K562 (cell line): ENCODE measurements at regions not wholly inside any gene's neighbourhood (a gene's known extent, or its start where the extent isn't known, plus 50 kb on each side); places are given as distances from the start of the nearest gene placed in this dataset.

ENCODE experiments used
- ATAC-seq: fragments of 200-7000 bp; cut with Tn5 transposase; 3 replicates; pipeline ENCODE4 v1.9.1; 2020; ENCODE audit warnings: moderate library complexity
- BruUV-seq: library from RNA; stranded (reverse); fragments of 400-500 nt; replicated peaks from 2 replicates; lab custom pipeline; 2021; lab: Mats Ljungman, UMichigan
- CTCF ChIA-PET: fragments of 300-600 bp; formaldehyde crosslinking; extraction: SDS; loops from one replicate; lab custom pipeline; 2021; ENCODE audit warnings: low intra/inter-chr PET ratio; lab: Yijun Ruan, JAX
- POLR2A ChIA-PET: fragments of 300-600, 350-650 bp; sonication (Branson Sonifier 250); formaldehyde crosslinking; extraction: SDS; loops from one replicate; lab custom pipeline; 2021; ENCODE audit warnings: antibody characterized with exemption, inconsistent platforms; lab: Yijun Ruan, JAX
- DNase-seq, 4 experiments: peaks; one replicate each; pipeline versions ENCODE4 v3.0.0 to v3.0.0-alpha.2; 2011 to 2018; ENCODE audit warnings: low spot score in 3 of 4, mixed read lengths in 3 of 4; ENCODE audit errors: extremely low read depth in 1 of 4
- FAIRE-seq: peaks from 2 replicates; lab custom pipeline; 2011; peaks lifted over from hg19 to GRCh38; lab: Jason Lieb, UNC
- H2AFZ ChIP-seq: 2 replicates; pipeline ENCODE4 v1.6.0; 2011; ENCODE audit warnings: low read depth, low read length, control low read depth, inconsistent platforms
- H3K27ac ChIP-seq: fragments of 200-600 bp; 3 replicates; pipeline ENCODE4 v1.8.0; 2011; ENCODE audit warnings: low read depth, mild to moderate bottlenecking, control low read depth, inconsistent platforms, low read length, moderate library complexity, mixed read lengths; ENCODE audit errors: extremely low read depth
- H3K27me3 ChIP-seq, 2 experiments: fragments of 300-600 bp in 1 of 2; 2 replicates in 1 of 2; 3 replicates in 1 of 2; pipeline versions ENCODE4 v1.6.0 to v1.8.0; 2011; ENCODE audit warnings: inconsistent platforms in 2 of 2, low read length in 2 of 2, mild to moderate bottlenecking in 1 of 2, mixed read lengths in 1 of 2, moderate library complexity in 1 of 2; ENCODE audit not compliant: control insufficient read depth in 2 of 2, insufficient read depth in 2 of 2
- H3K36me3 ChIP-seq: fragments of 300-600 bp; 3 replicates; pipeline ENCODE4 v1.8.0; 2011; ENCODE audit warnings: mild to moderate bottlenecking, low read length, inconsistent platforms; ENCODE audit not compliant: control insufficient read depth, insufficient read depth
- H3K4me1 ChIP-seq, 2 experiments: fragments of 200-600 bp in 1 of 2; replicated peaks in 1 of 2; 2 replicates in 1 of 2; 3 replicates in 1 of 2; pipeline versions ENCODE4 v1.5.1 to v1.8.0; 2011; ENCODE audit warnings: inconsistent platforms in 2 of 2, low read length in 2 of 2, mild to moderate bottlenecking in 1 of 2, mixed read lengths in 1 of 2, moderate library complexity in 1 of 2; ENCODE audit not compliant: control insufficient read depth in 2 of 2, insufficient read depth in 2 of 2
- H3K4me2 ChIP-seq: 2 replicates; pipeline ENCODE4 v1.6.1; 2011; ENCODE audit warnings: low read length, control low read depth, inconsistent platforms, mixed read lengths; ENCODE audit not compliant: insufficient read depth
- H3K4me3 ChIP-seq: fragments of 200-600 bp; sonication (generic), shearing (Covaris generic); 2 replicates; pipeline ENCODE4 v1.5.1; 2016; ENCODE audit warnings: control low read depth, inconsistent platforms
- H3K79me2 ChIP-seq: fragments of 200-600 bp; 3 replicates; pipeline ENCODE4 v1.8.0; 2011; ENCODE audit warnings: low read length, inconsistent platforms; ENCODE audit not compliant: control insufficient read depth, insufficient read depth
- H3K9ac ChIP-seq, 2 experiments: 2 replicates each; pipeline versions ENCODE4 v1.6.0 to v1.6.1; 2011; ENCODE audit warnings: low read depth in 2 of 2, low read length in 2 of 2, control low read depth in 1 of 2, inconsistent platforms in 1 of 2, mild to moderate bottlenecking in 1 of 2, mixed read lengths in 1 of 2; ENCODE audit not compliant: insufficient read depth in 1 of 2
- H3K9me1 ChIP-seq: one replicate; pipeline ENCODE4 v1.6.0; 2011; ENCODE audit warnings: inconsistent platforms, mild to moderate bottlenecking, low read length, moderate library complexity; ENCODE audit not compliant: control insufficient read depth, insufficient read depth
- H3K9me3 ChIP-seq: replicated peaks from 2 replicates; pipeline ENCODE4 v1.5.1; 2011; ENCODE audit warnings: low read depth, low read length, inconsistent platforms; ENCODE audit not compliant: control insufficient read depth, insufficient read depth
- H4K20me1 ChIP-seq: replicated peaks from 2 replicates; pipeline ENCODE4 v1.6.1; 2011; ENCODE audit warnings: low read length, inconsistent platforms, mixed read lengths; ENCODE audit not compliant: control insufficient read depth, insufficient read depth
- EP400 ChIP-seq: fragments of 450-650 bp; IDR thresholded peaks from 2 replicates; pipeline ENCODE4 v1.6.1; 2017; ENCODE audit warnings: antibody characterized with exemption, mild to moderate bottlenecking, moderate library complexity
- FOXP1 ChIP-seq: sonication (generic); formaldehyde crosslinking; IDR thresholded peaks from 2 replicates; pipeline ENCODE4 v1.8.0; 2022; ENCODE audit warnings: mild to moderate bottlenecking, missing genetic modification reagents
- MTA3 ChIP-seq: fragments of 450-650 bp; formaldehyde crosslinking; IDR thresholded peaks from 2 replicates; pipeline ENCODE4 v1.6.1; 2017; ENCODE audit warnings: mild to moderate bottlenecking, borderline replicate concordance
- NONO ChIP-seq, 2 experiments: fragments of 200-400 bp in 1 of 2; fragments of 450-650 bp in 1 of 2; formaldehyde crosslinking in 1 of 2; IDR thresholded peaks; 2 replicates each; pipeline ENCODE4 v1.6.1; 2017; ENCODE audit warnings: low read depth in 2 of 2, mild to moderate bottlenecking in 2 of 2, moderate library complexity in 2 of 2, low read length in 1 of 2
- NR4A1 ChIP-seq, 2 experiments: fragments of 250-450 bp in 1 of 2; fragments of 450-650 bp in 1 of 2; sonication (Bioruptor Pico) in 1 of 2; IDR thresholded peaks; 2 replicates each; pipeline versions ENCODE4 v1.4.0 to v1.6.1; 2016 to 2020; ENCODE audit warnings: mild to moderate bottlenecking in 2 of 2, missing compliant biosample characterization in 1 of 2, missing genetic modification characterization in 1 of 2, moderate library complexity in 1 of 2
- RBM39 ChIP-seq: fragments of 200-400 bp; formaldehyde crosslinking; optimal IDR thresholded peaks from 2 replicates; pipeline ENCODE3; 2018; ENCODE audit warnings: low read depth, low read length
- SMAD1 ChIP-seq: fragments of 150-350 bp; IDR thresholded peaks from 2 replicates; pipeline ENCODE4 v1.6.1; 2014; ENCODE audit warnings: low read length, low read depth; ENCODE audit not compliant: partially characterized antibody
- SNIP1 ChIP-seq: fragments of 450-650 bp; IDR thresholded peaks from 2 replicates; pipeline ENCODE4 v1.7.1; 2017; ENCODE audit warnings: low read depth, mild to moderate bottlenecking
- SPI1 ChIP-seq: IDR thresholded peaks from 2 replicates; pipeline ENCODE4 v1.6.1; 2011; ENCODE audit warnings: low read depth, low read length, control low read depth, borderline replicate concordance
- WGBS: fragments of 100-300 bp; shearing (Covaris generic); methylation state at CpG from one replicate; pipeline ENCODE4 v1.1.6; 2016; ENCODE audit warnings: low coverage, mixed read lengths; ENCODE audit not compliant: insufficient coverage; ENCODE audit errors: missing lambda C conversion rate; 5-methylcytosine and 5-hydroxymethylcytosine counted together
- in situ Hi-C: fragments of 300-500 bp; cut with MboI; formaldehyde crosslinking; loops from 4 replicates; pipeline ENCODE4 v1.15.0; 2018; ENCODE audit warnings: inconsistent platforms, mixed read lengths
- intact Hi-C: fragments of 100-400 bp; cut with micrococcal nuclease; formaldehyde crosslinking; loops from 2 replicates; pipeline ENCODE4 v1.14.2; 2022
- TF ChIP-seq, protein P1 (sequence below): fragments of 450-650 bp; conservative IDR thresholded peaks from 2 replicates; pipeline ENCODE4 v1.6.1; 2016; ENCODE audit warnings: missing genetic modification characterization, low read depth, mild to moderate bottlenecking, control low read depth, missing compliant biosample characterization
- TF ChIP-seq, protein P2 (sequence below), 2 experiments: fragments of 450-650 bp; formaldehyde crosslinking in 1 of 2; IDR thresholded peaks; 2 replicates each; pipeline versions ENCODE4 v1.4.0 to v1.6.1; 2014 to 2020; ENCODE audit warnings: mild to moderate bottlenecking in 2 of 2, borderline replicate concordance in 1 of 2, low read depth in 1 of 2

DNA sequence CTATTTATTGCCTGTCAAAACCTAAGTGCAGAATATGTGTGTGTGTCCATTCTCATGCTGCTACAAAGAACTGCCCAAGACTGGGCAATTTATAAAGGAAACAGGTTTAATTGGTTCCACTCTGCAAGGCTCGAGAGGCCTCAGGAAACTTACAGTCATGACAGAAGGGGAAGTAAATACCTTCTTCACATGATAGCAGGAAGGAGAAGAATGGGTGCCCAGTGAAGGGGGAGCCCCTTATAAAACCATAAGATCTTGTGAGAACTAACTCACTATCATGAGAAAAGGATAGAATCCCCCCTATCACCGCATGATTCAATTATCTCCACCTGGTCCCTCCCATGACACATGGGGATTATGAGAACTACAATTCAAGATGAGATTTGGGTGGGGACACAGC, 300.7 kb upstream of the SNX7 start (continued):
- TF ChIP-seq NR4A1 (CRISPR knock-in tag; IDR thresholded peaks at IDR 0.05) = no peak
- TF ChIP-seq NR4A1 (tag; IDR thresholded peaks at IDR 0.05) = no peak

DNA sequence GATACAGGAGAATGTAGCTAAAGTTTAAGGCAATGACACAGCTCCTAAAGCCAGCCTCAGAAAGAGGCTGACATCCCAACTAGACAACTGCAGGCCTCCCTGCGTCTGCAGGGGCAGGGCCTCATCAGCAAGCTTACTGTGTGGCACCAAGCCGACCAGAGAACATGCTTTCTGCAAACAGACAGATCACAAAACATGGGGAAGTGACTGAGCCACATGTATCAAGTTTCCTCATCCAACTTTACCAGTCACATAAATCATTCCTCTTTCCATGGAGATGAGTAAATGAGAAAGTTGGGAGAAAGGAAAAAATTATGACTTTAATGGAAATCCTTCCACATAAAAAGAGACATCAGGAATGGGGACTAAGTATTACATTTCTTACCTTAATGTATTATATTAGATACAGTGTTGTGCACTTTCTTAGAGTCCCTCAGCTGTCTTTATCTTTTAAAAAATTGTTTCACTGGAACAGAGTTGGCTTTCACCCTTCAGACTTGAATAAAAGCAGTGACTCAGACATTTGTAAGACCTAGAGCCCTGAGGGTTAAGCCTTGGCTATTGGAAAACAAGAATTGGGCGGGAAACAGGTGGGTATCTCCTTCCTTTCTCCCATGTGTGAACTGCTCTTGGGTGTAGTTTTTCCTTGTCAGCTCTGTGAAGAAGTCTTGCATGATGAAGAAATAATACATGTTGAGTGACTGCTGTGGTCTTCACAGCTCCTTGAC, 305.7 kb upstream of the SNX7 start:
- POLR2A ChIA-PET = no interaction called here
- no peak for ATAC-seq
- FAIRE-seq = no peak
- Histone ChIP-seq H3K4me3 (no peak overlapping the region), H3K4me2 (no peak overlapping the region), H3K9me1 (no peaks in the 10 kb centered on the region), H3K9me3 (no peaks in the 10 kb centered on the region), H4K20me1 (no peaks in the 10 kb centered on the region), H3K9ac (no peak overlapping the region), H3K36me3 (no peaks in the 10 kb centered on the region), H3K4me1 (no peaks in the 10 kb centered on the region), H2AFZ (no peak overlapping the region), H3K27ac (no peak overlapping the region), H3K79me2 (no peaks in the 10 kb centered on the region), H3K27me3 (no peaks in the 10 kb centered on the region)
- CTCF ChIA-PET = no interaction called here
- intact Hi-C loops = no loop called here
- no TSS peak for BruUV-seq
- no peak for DNase-seq
- WGBS = 0% methylated on average over 3 of the region's 3 CpGs
- in situ Hi-C loops = no loop called here
- TF ChIP-seq FOXP1 (no peak), SNIP1 (no peak), RBM39 (no peak), NONO (IDR thresholded peaks at IDR 0.05; ENCODE audit: low read depth in 2 of 2, low read length in 1 of 2) (no peak), SMAD1 (no peak), SPI1 (no peak), EP400 (no peak), MTA3 (no peak)
- TF ChIP-seq, protein P1, sequence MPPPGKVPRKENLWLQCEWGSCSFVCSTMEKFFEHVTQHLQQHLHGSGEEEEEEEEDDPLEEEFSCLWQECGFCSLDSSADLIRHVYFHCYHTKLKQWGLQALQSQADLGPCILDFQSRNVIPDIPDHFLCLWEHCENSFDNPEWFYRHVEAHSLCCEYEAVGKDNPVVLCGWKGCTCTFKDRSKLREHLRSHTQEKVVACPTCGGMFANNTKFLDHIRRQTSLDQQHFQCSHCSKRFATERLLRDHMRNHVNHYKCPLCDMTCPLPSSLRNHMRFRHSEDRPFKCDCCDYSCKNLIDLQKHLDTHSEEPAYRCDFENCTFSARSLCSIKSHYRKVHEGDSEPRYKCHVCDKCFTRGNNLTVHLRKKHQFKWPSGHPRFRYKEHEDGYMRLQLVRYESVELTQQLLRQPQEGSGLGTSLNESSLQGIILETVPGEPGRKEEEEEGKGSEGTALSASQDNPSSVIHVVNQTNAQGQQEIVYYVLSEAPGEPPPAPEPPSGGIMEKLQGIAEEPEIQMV (tag) = no peak
- TF ChIP-seq, protein P2, sequence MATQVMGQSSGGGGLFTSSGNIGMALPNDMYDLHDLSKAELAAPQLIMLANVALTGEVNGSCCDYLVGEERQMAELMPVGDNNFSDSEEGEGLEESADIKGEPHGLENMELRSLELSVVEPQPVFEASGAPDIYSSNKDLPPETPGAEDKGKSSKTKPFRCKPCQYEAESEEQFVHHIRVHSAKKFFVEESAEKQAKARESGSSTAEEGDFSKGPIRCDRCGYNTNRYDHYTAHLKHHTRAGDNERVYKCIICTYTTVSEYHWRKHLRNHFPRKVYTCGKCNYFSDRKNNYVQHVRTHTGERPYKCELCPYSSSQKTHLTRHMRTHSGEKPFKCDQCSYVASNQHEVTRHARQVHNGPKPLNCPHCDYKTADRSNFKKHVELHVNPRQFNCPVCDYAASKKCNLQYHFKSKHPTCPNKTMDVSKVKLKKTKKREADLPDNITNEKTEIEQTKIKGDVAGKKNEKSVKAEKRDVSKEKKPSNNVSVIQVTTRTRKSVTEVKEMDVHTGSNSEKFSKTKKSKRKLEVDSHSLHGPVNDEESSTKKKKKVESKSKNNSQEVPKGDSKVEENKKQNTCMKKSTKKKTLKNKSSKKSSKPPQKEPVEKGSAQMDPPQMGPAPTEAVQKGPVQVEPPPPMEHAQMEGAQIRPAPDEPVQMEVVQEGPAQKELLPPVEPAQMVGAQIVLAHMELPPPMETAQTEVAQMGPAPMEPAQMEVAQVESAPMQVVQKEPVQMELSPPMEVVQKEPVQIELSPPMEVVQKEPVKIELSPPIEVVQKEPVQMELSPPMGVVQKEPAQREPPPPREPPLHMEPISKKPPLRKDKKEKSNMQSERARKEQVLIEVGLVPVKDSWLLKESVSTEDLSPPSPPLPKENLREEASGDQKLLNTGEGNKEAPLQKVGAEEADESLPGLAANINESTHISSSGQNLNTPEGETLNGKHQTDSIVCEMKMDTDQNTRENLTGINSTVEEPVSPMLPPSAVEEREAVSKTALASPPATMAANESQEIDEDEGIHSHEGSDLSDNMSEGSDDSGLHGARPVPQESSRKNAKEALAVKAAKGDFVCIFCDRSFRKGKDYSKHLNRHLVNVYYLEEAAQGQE (IDR thresholded peaks at IDR 0.05; ENCODE audit: borderline replicate concordance) = no peak
- TF ChIP-seq, protein P2 (CRISPR knock-in tag; IDR thresholded peaks at IDR 0.05; ENCODE audit: low read depth) = no peak
